ENCODE measurements at regions not wholly inside any gene's neighbourhood (a gene's known extent, or its start where the extent isn't known, plus 50 kb on each side); places are given as distances from the start of the nearest gene placed in this dataset.

GRCh38 chr3:23076437-23076836 lies 126.7 kb upstream of the UBE2E2 start (continued):
- no peak for TF ChIP-seq ZNF20 (CRISPR knock-in tag; IDR thresholded peaks at IDR 0.05)
- TF ChIP-seq ZNF18 (CRISPR knock-in tag; IDR thresholded peaks at IDR 0.05; ENCODE audit: insufficient replicate concordance): no peak
- no peak for TF ChIP-seq WIZ (CRISPR knock-in tag; IDR thresholded peaks at IDR 0.05)
- TF ChIP-seq NBN (conservative IDR thresholded peaks at IDR 0.05): no peak
- no peak for TF ChIP-seq ZNF713 (CRISPR knock-in tag; IDR thresholded peaks at IDR 0.05)
- TF ChIP-seq ATM (IDR thresholded peaks at IDR 0.05; ENCODE audit: borderline replicate concordance): no peak

DNA sequence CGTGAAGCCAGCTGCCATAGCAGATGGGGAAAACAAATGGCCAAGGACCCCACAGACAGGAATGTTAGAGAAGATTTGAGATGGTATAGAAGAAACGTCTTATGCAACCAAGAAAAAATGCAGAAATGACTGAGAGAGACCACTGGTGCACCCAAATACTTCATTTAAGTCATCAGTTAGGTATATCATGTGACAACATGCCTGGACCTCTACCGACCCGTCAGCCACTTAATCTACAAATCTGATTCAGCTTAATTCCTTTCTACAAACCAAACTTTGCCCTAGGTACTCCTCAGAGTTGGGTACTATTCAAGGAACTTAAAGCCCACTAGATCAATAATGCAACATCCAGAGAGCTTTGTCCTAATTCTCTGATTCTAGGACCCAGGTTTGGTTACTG lies 126.0 kb upstream of the UBE2E2 start:
- BruUV-seq (replicated peaks): no TSS peak
- no peak for TF ChIP-seq DR1 (CRISPR knock-in tag; IDR thresholded peaks at IDR 0.05)
- no peak for TF ChIP-seq CENPT (CRISPR knock-in tag; IDR thresholded peaks at IDR 0.05; ENCODE audit: low read depth)
- TF ChIP-seq ZNF704 (CRISPR knock-in tag; IDR thresholded peaks at IDR 0.05; ENCODE audit: borderline replicate concordance): no peak
- TF ChIP-seq ZNF761 (CRISPR knock-in tag; conservative IDR thresholded peaks at IDR 0.05): no peak
- TF ChIP-seq KLF11 (CRISPR knock-in tag; IDR thresholded peaks at IDR 0.05): no peak
- no peak for TF ChIP-seq ZMYM3 (CRISPR knock-in tag; IDR thresholded peaks at IDR 0.05)
- TF ChIP-seq GPN1 (CRISPR knock-in tag; IDR thresholded peaks at IDR 0.05; ENCODE audit: borderline replicate concordance): no peak
- no peak for TF ChIP-seq ZNF335 (CRISPR knock-in tag; IDR thresholded peaks at IDR 0.05)
- no peak for TF ChIP-seq PCBP1 (IDR thresholded peaks at IDR 0.05; ENCODE audit: borderline replicate concordance, low read depth, low read length)
- no peak for TF ChIP-seq HOXA7 (CRISPR knock-in tag; IDR thresholded peaks at IDR 0.05)
- no peak for TF ChIP-seq ONECUT2 (CRISPR knock-in tag; IDR thresholded peaks at IDR 0.05)

More for the DNA sequence above, 126.0 kb upstream of the UBE2E2 start:
- ChIA-PET CTCF (ENCODE audit: low intra/inter-chr PET ratio, low total read pairs) (no interaction called here), POLR2A (no interaction called here)
- in situ Hi-C loops (cut with HindIII; ENCODE audit: extremely low pct_ligation_motif_present, low pct_unique_long_range_greater_than_20kb): no loop called here
- no peaks in the 10 kb centered on the region for H3K9me3 ChIP-seq (ENCODE audit: low read length)
- intact Hi-C loops (cut with micrococcal nuclease; ENCODE audit: unreplicated experiment): no loop called here
- H4K20me1 ChIP-seq (ENCODE audit: insufficient read depth, low read length): no peaks in the 10 kb centered on the region
- no peaks in the 10 kb centered on the region for H3K79me2 ChIP-seq (ENCODE audit: insufficient read depth, low read length)
- H3K4me3 ChIP-seq (replicated peaks in 1 of 3; ENCODE audit: insufficient read depth in 1 of 3, low read depth in 2 of 3, low read length in 3 of 3): no peak overlapping the region
- no peak overlapping the region for H3K27ac ChIP-seq (ENCODE audit: extremely low read length, insufficient read depth, low read length)
- no peak overlapping the region for H3K9ac ChIP-seq (ENCODE audit: insufficient read depth, low read depth, low read length)
- H2AFZ ChIP-seq (ENCODE audit: low read length): no peak overlapping the region
- no peak for ATAC-seq
- 2% methylated on average over 4 of the region's 4 CpGs for WGBS (ENCODE audit: low lambda C conversion rate)
- H3K4me2 ChIP-seq (ENCODE audit: low read depth, low read length): no peak overlapping the region
- H3K27me3 ChIP-seq (ENCODE audit: control insufficient read depth in 1 of 2, insufficient read depth in 2 of 2, low read length in 2 of 2): no peaks in the 10 kb centered on the region; a peak in 1 of 5 replicates
- no peaks in the 10 kb centered on the region for H3K4me1 ChIP-seq (ENCODE audit: insufficient read depth, low read length)
- no peak for DNase-seq (ENCODE audit: low spot score)
- H3K36me3 ChIP-seq (replicated peaks in 1 of 2; ENCODE audit: control insufficient read depth in 1 of 2, insufficient read depth in 2 of 2, low read length in 2 of 2): no peaks in the 10 kb centered on the region
- FAIRE-seq: no peak

Data from HepG2 (cell line).